HUES6 (cell line): ENCODE measurements at regions not wholly inside any gene's neighbourhood (a gene's known extent, or its start where the extent isn't known, plus 50 kb on each side); places are given as distances from the start of the nearest gene placed in this dataset.

Experiments
- H3K27ac ChIP-seq: 2 replicates; pipeline ENCODE4 v1.7.0; 2013; ENCODE audit warnings: low read depth, mild to moderate bottlenecking, low read length, inconsistent platforms
- H3K27me3 ChIP-seq: 2 replicates; pipeline ENCODE4 v1.6.1; 2013; ENCODE audit warnings: low read length; ENCODE audit not compliant: control insufficient read depth, insufficient read depth
- H3K36me3 ChIP-seq: 2 replicates; pipeline ENCODE4 v1.6.1; 2013; ENCODE audit warnings: low read length; ENCODE audit not compliant: control insufficient read depth, insufficient read depth
- H3K4me1 ChIP-seq: 2 replicates; pipeline ENCODE4 v1.6.1; 2013; ENCODE audit warnings: low read length; ENCODE audit not compliant: control insufficient read depth, insufficient read depth
- H3K4me3 ChIP-seq: 2 replicates; pipeline ENCODE4 v1.5.1; 2013; ENCODE audit warnings: low read depth, low read length
- H3K9ac ChIP-seq: one replicate; pipeline ENCODE4 v1.6.1; 2013; ENCODE audit warnings: mild to moderate bottlenecking, low read length
- H3K9me3 ChIP-seq: 2 replicates; pipeline ENCODE4 v1.6.1; 2013; ENCODE audit warnings: low read depth, low read length; ENCODE audit not compliant: control insufficient read depth, insufficient read depth

DNA sequence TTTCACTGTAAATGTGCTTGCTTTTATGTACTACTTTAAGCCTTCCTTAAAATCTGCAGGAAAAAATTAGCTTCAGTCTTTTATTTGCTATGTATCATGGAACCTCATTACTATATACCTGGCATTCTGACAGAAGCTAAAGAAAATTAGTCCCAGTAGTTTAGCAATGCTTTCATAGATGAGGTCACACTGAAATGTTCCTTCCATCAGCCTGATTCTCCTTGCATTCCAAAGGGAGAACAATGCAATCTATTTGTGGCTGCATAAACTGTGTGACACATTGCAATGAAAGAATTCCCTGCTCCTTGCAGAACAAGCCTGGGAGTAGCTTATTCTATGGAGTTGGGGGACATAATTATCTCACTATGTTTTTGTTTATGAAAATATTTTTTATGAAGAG, 691.5 kb upstream of the ARPP21 start:
- Histone ChIP-seq H3K4me3 (no peak overlapping the region), H3K4me1 (no peaks in the 10 kb centered on the region), H3K27me3 (no peaks in the 10 kb centered on the region), H3K36me3 (no peaks in the 10 kb centered on the region), H3K27ac (no peak overlapping the region), H3K9me3 (no peaks in the 10 kb centered on the region), H3K9ac (no peak overlapping the region)

DNA sequence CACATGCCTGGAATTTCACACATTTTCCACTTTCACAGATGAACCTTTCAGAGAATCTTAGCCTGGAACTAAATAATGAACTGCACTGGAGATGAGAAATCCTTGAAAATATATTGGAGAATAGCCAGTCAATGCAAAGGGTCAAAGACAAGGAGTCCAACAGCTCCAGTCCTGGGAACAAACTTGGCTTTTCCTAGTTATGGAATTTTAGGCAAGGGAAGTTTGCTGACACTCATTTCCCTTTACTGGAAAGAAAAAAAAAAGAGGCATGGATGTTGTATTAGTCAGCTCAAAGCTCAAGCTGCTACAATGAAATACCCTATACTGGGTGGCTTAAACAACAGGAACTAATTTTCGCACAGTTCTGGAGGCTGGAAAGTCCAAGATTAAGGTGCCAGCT, 690.8 kb upstream of the ARPP21 start:
- H3K9ac ChIP-seq = no peak overlapping the region
- H3K4me3 ChIP-seq = no peak overlapping the region
- no peaks in the 10 kb centered on the region for H3K4me1 ChIP-seq
- no peaks in the 10 kb centered on the region for H3K27me3 ChIP-seq
- no peaks in the 10 kb centered on the region for H3K36me3 ChIP-seq
- H3K27ac ChIP-seq = no peak overlapping the region
- no peaks in the 10 kb centered on the region for H3K9me3 ChIP-seq

DNA sequence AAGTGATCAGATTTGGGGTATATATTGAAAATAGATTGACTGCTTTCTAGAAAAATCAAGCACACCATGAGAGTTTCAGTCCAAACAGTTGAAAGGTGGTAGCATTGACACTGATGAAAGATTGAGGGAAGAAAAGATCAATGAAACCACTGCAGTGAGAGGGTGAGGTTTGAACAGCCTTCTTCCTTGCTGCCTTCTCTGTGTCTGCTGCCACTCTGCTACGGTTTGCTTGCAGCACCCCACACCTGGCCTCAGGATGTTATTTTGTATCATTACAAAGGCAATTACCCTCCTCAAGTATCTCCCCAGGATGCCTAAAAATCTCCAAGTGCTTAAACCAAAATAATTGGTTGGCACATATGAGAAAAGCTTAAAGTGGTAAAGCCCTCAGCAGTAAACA, 683.6 kb upstream of the ARPP21 start:
- H3K4me3 ChIP-seq = no peak overlapping the region
- H3K27ac ChIP-seq = no peak overlapping the region
- no peaks in the 10 kb centered on the region for H3K36me3 ChIP-seq
- H3K4me1 ChIP-seq = peaks cover 4% of the 10 kb centered on the region; the same call in 1 of the 2 replicates
- H3K9me3 ChIP-seq = no peaks in the 10 kb centered on the region
- no peak overlapping the region for H3K9ac ChIP-seq
- H3K27me3 ChIP-seq = no peaks in the 10 kb centered on the region

DNA sequence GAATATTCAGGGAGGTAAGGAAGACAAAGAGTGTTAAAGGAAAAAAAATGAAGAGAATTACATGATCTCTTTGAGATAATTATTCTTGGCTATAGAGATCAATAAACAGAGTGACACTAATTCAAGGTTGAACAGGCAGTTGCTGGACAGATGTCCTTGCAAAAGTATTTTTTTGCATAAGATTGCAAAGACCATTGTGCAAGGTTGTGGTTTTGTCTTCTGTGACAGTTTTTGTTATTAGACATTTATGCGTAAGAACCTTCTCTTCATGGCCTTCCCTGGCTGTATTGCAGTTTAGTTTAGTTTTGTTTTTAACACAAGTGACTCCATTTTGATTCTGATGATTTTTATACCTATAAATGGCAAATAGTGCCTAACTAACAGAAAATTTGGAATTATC, 682.8 kb upstream of the ARPP21 start:
- peaks cover 4% of the 10 kb centered on the region; the same call in 1 of the 2 replicates for H3K4me1 ChIP-seq
- no peak overlapping the region for H3K27ac ChIP-seq
- H3K9me3 ChIP-seq = no peaks in the 10 kb centered on the region

DNA sequence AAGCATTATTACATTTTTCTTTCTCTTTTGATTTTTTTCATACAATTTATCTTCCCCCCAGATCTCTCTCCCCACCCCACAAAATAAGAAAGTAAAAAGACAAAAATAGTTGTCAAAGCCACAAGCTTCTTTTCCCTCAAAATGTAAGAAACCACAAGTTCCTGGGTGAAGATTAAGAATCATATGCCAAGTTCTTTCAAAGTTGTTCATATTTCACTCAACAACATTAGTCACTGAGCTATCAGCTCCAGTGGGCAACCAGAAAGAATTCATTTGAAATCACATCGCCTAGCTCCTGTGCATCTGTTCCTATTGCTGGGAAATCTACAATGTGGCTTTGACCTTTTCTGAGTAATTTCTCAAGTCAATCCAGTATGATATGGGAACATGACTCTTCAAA, 681.6 kb upstream of the ARPP21 start:
- Histone ChIP-seq H3K9ac (no peak overlapping the region), H3K4me1 (peaks cover 4% of the 10 kb centered on the region; the same call in 1 of the 2 replicates), H3K27me3 (no peaks in the 10 kb centered on the region), H3K9me3 (no peaks in the 10 kb centered on the region), H3K36me3 (no peaks in the 10 kb centered on the region), H3K27ac (no peak overlapping the region), H3K4me3 (no peak overlapping the region)

More for the DNA sequence above, 682.8 kb upstream of the ARPP21 start:
- Histone ChIP-seq H3K27me3 (no peaks in the 10 kb centered on the region), H3K36me3 (no peaks in the 10 kb centered on the region), H3K4me3 (no peak overlapping the region), H3K9ac (no peak overlapping the region)

DNA sequence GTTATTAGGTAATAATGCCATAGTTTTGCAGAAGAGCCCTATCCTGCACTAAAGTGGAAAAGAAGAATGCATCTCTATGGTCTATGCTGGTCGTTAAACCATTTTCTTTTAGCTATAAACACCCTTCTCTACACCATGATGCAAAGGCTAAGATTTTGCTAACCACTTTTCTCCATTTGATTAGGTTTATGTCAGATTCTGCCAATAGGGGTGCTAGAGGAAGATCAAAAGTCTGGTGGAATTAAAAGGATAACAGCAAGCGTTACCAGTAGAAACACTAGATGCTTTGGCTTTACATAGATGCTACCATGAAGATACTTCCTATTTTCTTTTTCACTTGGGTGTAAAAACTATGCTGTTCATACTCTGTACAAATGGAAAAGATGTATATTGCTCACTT, 669.8 kb upstream of the ARPP21 start:
- no peak overlapping the region for H3K9ac ChIP-seq
- no peaks in the 10 kb centered on the region for H3K27me3 ChIP-seq
- no peaks in the 10 kb centered on the region for H3K36me3 ChIP-seq
- no peak overlapping the region for H3K27ac ChIP-seq
- no peaks in the 10 kb centered on the region for H3K9me3 ChIP-seq
- no peaks in the 10 kb centered on the region for H3K4me1 ChIP-seq
- H3K4me3 ChIP-seq = no peak overlapping the region

DNA sequence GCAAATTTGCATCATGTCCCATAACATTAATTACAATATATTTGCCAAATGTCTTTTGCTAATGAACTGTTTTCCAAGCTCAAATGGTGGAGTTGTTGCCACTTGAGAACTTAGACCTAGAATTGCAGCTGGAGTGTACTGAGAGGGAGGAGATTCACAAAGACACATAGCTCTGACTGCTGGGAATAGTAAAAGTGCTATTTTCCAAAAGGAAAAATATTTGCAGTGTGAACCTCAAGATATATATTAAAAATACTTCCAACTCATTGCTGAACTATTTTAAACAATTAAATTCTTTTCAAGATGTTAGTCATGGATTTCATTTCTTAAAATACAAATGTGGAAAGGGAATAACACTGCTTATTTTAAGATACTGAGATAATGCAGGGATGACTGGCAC, 666.8 kb upstream of the ARPP21 start:
- Histone ChIP-seq H3K4me3 (no peak overlapping the region), H3K27me3 (no peaks in the 10 kb centered on the region), H3K27ac (no peak overlapping the region), H3K4me1 (no peaks in the 10 kb centered on the region), H3K9me3 (peaks cover 7% of the 10 kb centered on the region), H3K9ac (no peak overlapping the region), H3K36me3 (no peaks in the 10 kb centered on the region)

DNA sequence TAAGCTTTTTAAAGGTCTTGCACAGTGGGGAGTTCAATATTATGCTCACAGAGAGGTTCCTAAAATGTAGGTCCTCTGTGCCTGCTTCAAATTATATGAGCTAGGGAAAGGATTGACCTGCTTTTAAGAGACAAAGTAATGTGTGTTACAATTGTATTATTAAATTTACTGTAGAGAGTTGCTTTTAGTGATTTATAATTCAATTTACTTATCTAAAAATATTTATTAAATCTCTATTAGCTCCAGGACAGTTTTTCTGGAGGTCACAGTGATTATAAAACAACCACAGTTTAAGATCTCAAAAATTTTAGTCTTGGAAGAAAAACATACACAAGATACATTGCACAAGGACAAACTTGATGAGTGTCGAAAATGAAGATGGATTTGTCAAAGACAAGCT, 665.7 kb upstream of the ARPP21 start:
- Histone ChIP-seq H3K27me3 (no peaks in the 10 kb centered on the region), H3K4me1 (no peaks in the 10 kb centered on the region), H3K9me3 (peaks cover 7% of the 10 kb centered on the region), H3K9ac (no peak overlapping the region), H3K27ac (no peak overlapping the region), H3K4me3 (no peak overlapping the region), H3K36me3 (no peaks in the 10 kb centered on the region)

DNA sequence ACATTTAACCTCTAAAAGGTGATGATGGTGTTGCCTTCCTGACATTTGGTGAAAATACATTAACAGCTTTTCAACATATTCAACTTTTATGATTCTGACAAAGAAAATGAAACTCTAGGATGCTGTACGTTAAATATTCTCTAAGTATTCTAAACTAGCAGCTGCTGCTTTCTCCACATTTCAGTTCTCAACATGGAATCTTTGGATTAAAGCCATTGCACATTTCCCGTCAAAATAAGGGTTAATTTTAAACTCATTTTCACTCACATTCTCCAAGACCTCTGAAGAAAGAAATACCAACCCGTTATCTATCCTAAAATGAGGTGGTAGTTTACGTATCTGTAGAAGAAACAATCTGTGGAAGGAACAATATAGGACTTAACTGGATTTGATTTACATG, 655.7 kb upstream of the ARPP21 start:
- H3K9me3 ChIP-seq = no peaks in the 10 kb centered on the region
- no peak overlapping the region for H3K27ac ChIP-seq
- H3K36me3 ChIP-seq = no peaks in the 10 kb centered on the region
- H3K4me1 ChIP-seq = no peaks in the 10 kb centered on the region
- no peaks in the 10 kb centered on the region for H3K27me3 ChIP-seq
- no peak overlapping the region for H3K9ac ChIP-seq
- H3K4me3 ChIP-seq = no peak overlapping the region

DNA sequence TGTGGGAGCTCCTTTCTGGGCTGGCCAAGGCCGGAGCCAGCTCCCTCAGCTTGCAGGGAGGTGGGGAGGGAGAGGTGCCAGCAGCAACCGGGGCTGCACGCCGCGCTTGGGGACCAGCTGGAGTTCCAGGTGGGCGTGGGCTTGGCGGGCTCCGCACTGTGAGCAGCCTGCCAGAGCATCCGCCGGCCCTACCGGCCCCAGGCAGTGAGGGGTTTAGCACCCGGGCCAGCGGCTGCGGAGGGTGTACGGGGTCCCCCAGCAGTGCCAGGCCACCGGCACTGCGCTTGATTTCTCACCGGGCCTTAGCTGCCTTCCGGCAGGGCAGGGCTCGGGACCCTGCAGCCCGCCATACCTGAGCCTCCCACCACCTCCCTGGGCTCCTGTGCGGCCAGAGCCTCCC, 651.0 kb upstream of the ARPP21 start:
- no peak overlapping the region for H3K27ac ChIP-seq
- H3K9ac ChIP-seq = no peak overlapping the region
- H3K9me3 ChIP-seq = no peaks in the 10 kb centered on the region
- no peaks in the 10 kb centered on the region for H3K27me3 ChIP-seq
- H3K36me3 ChIP-seq = no peaks in the 10 kb centered on the region
- H3K4me1 ChIP-seq = no peaks in the 10 kb centered on the region
- H3K4me3 ChIP-seq = no peak overlapping the region

DNA sequence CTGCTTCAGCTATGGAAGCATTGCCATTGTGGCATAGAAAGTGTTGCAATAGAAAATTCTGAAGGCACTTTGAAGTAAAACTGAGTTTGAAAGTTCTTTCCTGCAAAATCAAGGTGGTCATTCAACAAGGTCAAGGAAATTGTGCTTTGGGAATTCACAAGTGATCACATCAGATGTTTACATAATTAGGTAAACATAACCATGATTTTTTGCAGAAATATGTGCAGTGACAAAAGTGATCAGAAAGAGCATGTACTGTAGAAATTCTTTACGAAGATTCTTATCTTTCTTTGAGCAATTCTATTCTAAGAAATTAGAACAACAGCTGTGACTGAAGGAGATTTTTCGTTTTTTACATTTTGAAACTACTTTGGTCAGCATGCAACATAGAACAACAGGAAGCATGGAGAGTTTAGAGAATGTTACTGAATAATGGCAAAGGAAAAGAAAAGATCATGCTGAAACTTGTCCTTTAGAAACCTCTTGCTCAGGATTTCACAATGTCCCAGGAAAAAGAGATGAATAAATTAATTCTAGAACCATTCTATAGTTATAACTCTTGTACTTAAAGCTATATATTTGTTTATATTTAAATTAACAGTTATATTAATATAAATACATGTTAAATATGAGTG, 643.4 kb upstream of the ARPP21 start:
- Histone ChIP-seq H3K9me3 (no peaks in the 10 kb centered on the region), H3K27ac (0 out of 2 replicates have a peak overlapping the region, but pooled peaks have one; percentile 26), H3K27me3 (no peaks in the 10 kb centered on the region), H3K4me3 (no peak overlapping the region), H3K9ac (no peak overlapping the region), H3K4me1 (no peaks in the 10 kb centered on the region; the same call in 1 of the 2 replicates), H3K36me3 (no peaks in the 10 kb centered on the region)

DNA sequence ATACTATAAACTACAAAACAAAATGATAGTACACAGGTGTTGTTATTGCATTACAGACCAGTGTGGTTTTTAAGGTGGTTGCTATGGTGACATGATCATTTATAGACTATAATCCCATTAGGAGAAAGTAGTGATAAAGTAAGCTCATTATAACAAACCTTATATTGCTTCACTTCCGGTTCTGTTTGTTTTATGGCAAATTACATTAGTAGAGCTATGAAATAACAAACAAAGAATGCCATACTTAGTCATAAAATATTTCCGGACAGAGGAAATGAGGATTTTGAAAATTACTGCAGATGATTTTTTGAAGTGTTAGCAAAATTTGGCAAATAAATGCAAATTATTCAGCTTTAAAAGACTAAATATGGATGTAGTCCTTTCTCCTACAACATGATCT, 640.4 kb upstream of the ARPP21 start:
- no peaks in the 10 kb centered on the region for H3K9me3 ChIP-seq
- no peaks in the 10 kb centered on the region for H3K27me3 ChIP-seq
- no peak overlapping the region for H3K4me3 ChIP-seq
- no peak overlapping the region for H3K9ac ChIP-seq
- no peaks in the 10 kb centered on the region; the same call in 1 of the 2 replicates for H3K4me1 ChIP-seq
- no peak overlapping the region for H3K27ac ChIP-seq
- no peaks in the 10 kb centered on the region for H3K36me3 ChIP-seq
